Esophagus squamous epithelium (tissue), 4 donors: ENCODE measurements at regions not wholly inside any gene's neighbourhood (a gene's known extent, or its start where the extent isn't known, plus 50 kb on each side); places are given as distances from the start of the nearest gene placed in this dataset.

ENCODE experiments used
- CTCF ChIP-seq, 6 experiments: fragments of 450-650 bp in 4 of 6; fragments of 200-600 bp in 2 of 6; sonication (generic) in 2 of 6; IDR thresholded peaks; one replicate each; pipeline ENCODE4 v1.5.1; 2016 to 2019; ENCODE audit warnings: antibody characterized with exemption in 6 of 6, mild to moderate bottlenecking in 4 of 6, moderate library complexity in 4 of 6
- POLR2A ChIP-seq, 4 donors: fragments of 450-650 bp; IDR thresholded peaks; one replicate each; pipeline ENCODE4 v1.6.1; 2017; ENCODE audit warnings: antibody characterized with exemption in 4 of 4, mild to moderate bottlenecking in 4 of 4, moderate library complexity in 3 of 4

- no peak for TF ChIP-seq CTCF (IDR thresholded peaks at IDR 0.05)
- TF ChIP-seq POLR2A (IDR thresholded peaks at IDR 0.05), result no peak
Measured at GRCh38 chr5:93868851-93869250, 127.5 kb upstream of the POU5F2 start.
